PFSK-1 (cell line): ENCODE measurements at regions not wholly inside any gene's neighbourhood (a gene's known extent, or its start where the extent isn't known, plus 50 kb on each side); places are given as distances from the start of the nearest gene placed in this dataset.

Experiments used
- FOXP2 ChIP-seq: optimal IDR thresholded peaks from 2 replicates; pipeline ENCODE3; 2011; ENCODE audit warnings: borderline replicate concordance, control low read depth, inconsistent platforms; ENCODE audit not compliant: insufficient read depth; ENCODE audit errors: extremely low read length, extremely low read depth
- POLR2AphosphoS5 ChIP-seq: IDR thresholded peaks from 2 replicates; pipeline ENCODE4 v1.6.1; 2012; ENCODE audit warnings: low read depth, mild to moderate bottlenecking, control low read depth, low read length, moderate library complexity
- REST ChIP-seq, 2 experiments: IDR thresholded peaks; 2 replicates each; pipeline versions ENCODE4 v1.6.1 to v1.8.0; 2011 to 2012; ENCODE audit warnings: low read depth in 2 of 2, low read length in 2 of 2, control low read depth in 1 of 2, inconsistent platforms in 1 of 2, mild to moderate bottlenecking in 1 of 2, moderate library complexity in 1 of 2; ENCODE audit not compliant: insufficient read depth in 1 of 2
- SIN3A ChIP-seq: IDR thresholded peaks from 2 replicates; pipeline ENCODE4 v1.6.1; 2012; ENCODE audit warnings: mild to moderate bottlenecking, low read length, moderate library complexity, borderline replicate concordance; ENCODE audit not compliant: insufficient read depth
- TAF1 ChIP-seq: IDR thresholded peaks from 2 replicates; pipeline ENCODE4 v1.6.1; 2012; ENCODE audit warnings: low read length, control low read depth, borderline replicate concordance; ENCODE audit not compliant: insufficient read depth

GRCh38 chr12:68454892-68455291 lies 122.7 kb upstream of the MDM1 start:
- TF ChIP-seq FOXP2 (no peak), TAF1 (peak; percentile 32; the same call in 1 of the 2 replicates), SIN3A (0 out of 2 replicates have a peak, but pooled peaks have one; percentile 28), POLR2AphosphoS5 (no peak), REST (IDR thresholded peaks at IDR 0.05; ENCODE audit: insufficient read depth in 1 of 2, low read depth in 2 of 2, low read length in 2 of 2) (no peak)

GRCh38 chr12:68455691-68456345 lies 123.7 kb upstream of the MDM1 start:
- no peak for TF ChIP-seq REST (IDR thresholded peaks at IDR 0.05; ENCODE audit: insufficient read depth in 1 of 2, low read depth in 2 of 2, low read length in 2 of 2)
- TF ChIP-seq POLR2AphosphoS5: no peak
- no peak for TF ChIP-seq SIN3A
- no peak for TF ChIP-seq TAF1

GRCh38 chr12:68458866-68459265 lies 126.7 kb upstream of the MDM1 start:
- no peak for TF ChIP-seq REST (IDR thresholded peaks at IDR 0.05; ENCODE audit: insufficient read depth in 1 of 2, low read depth in 2 of 2, low read length in 2 of 2)
- TF ChIP-seq SIN3A: no peak
- TF ChIP-seq FOXP2: no peak
- TF ChIP-seq POLR2AphosphoS5: no peak
- TF ChIP-seq TAF1: no peak

GRCh38 chr12:68460236-68460635 lies 128.1 kb upstream of the MDM1 start:
- TF ChIP-seq POLR2AphosphoS5: no peak
- TF ChIP-seq REST (IDR thresholded peaks at IDR 0.05; ENCODE audit: insufficient read depth in 1 of 2, low read depth in 2 of 2, low read length in 2 of 2): no peak

- TF ChIP-seq TAF1 (no peak), REST (IDR thresholded peaks at IDR 0.05; ENCODE audit: insufficient read depth in 1 of 2, low read depth in 2 of 2, low read length in 2 of 2) (no peak)
These were observed 129.5 kb upstream of the MDM1 start for GRCh38 chr12:68461645-68462044.
